RPMI8226 (cell line): ENCODE measurements at regions not wholly inside any gene's neighbourhood (a gene's known extent, or its start where the extent isn't known, plus 50 kb on each side); places are given as distances from the start of the nearest gene placed in this dataset.
A peak's percentile ranks its signal among the peaks of the same experiment; 100 is the strongest.

Experiments
- DNase-seq: peaks from one replicate; pipeline ENCODE4 v3.0.0-alpha.2; 2015

DNA sequence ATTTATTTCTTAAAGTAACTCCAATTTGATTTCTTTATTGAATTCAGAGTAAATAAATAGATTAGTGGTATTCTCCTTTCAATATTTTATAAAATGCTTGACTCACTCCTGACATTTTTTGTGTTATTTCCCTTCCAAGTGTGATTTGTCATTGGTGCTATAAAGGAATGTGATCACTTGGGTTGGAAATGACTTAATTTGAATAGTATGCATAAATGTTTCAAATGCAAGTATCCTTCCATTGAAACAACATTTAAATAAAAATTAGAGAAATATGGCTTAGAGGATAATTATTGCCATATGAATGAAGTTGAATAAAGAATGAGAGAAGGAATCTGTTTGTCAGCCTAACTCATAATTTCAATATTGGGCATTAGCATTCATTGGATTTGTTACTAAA lies 182.7 kb downstream of the PABPC4L start:
- no peak for DNase-seq

DNA sequence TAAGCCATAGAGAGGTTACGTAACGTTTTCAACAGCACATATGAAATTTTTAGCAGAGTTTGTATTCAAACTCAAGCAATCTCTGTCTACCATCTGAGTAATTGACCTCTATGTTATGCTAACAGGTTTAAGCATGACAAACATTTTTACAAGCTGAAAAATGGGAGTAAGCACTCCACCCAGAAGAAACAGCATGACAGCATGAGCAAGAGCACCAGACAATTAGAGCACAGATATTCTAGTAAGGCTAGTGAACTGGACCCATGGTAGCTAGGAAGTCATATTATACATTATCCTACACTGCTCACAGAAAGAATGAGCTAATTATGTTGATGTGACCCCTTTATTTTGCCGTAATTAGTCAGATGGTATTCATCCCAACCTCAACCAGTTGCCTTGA lies 200.5 kb downstream of the PABPC4L start:
- DNase-seq, result no peak

DNA sequence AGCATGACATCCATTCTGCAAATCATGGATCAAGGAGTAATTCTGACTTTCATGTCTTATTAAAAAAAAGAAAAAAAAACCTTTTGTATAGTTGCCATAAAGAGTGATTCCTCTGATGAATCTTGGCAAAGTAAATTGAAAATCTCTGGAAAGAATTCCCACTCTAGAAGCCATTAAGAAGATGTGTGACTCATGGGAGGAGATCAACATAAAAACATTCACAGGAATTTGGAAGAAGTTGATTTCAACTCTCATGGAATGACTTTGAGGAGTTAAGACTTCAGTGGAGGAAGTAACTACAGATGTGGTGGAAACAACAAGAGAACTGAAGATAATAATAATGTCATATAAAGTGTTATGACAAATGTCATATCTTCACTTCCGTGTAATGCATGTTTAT lies 204.2 kb downstream of the PABPC4L start:
- DNase-seq, result no peak

DNA sequence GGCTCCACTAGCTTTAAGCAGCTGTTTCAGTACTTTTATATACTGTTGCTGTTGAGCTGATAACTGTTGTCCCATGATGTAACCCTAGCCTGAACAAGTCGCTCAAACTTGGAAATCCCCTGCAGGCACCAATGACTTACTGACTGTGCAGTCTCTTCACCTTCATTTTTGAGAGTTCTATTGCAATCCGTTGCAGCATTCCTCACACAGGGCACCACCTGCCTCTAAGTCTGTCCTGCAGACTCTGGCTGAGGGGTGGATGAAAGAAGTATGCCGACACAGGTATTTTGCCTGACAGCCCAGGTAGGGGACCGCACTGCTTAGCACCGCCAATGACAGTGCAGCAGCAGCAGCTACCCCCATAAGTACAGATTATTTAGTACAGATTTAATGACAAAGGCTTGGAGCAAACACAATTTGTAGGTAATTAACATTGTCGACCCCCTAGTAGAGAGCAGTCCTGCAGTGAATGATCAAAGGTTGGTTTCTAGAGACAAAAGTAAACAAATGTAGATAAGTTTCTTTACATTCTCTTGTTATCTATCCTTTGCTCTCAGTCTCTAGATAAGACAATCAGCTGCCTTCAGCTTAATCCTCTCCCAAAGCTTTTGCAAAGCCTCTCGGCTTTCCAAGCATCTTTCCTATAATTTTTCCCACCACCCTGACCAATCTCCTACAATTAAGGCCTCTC lies 205.0 kb downstream of the PABPC4L start:
- DNase-seq, result no peak

DNA sequence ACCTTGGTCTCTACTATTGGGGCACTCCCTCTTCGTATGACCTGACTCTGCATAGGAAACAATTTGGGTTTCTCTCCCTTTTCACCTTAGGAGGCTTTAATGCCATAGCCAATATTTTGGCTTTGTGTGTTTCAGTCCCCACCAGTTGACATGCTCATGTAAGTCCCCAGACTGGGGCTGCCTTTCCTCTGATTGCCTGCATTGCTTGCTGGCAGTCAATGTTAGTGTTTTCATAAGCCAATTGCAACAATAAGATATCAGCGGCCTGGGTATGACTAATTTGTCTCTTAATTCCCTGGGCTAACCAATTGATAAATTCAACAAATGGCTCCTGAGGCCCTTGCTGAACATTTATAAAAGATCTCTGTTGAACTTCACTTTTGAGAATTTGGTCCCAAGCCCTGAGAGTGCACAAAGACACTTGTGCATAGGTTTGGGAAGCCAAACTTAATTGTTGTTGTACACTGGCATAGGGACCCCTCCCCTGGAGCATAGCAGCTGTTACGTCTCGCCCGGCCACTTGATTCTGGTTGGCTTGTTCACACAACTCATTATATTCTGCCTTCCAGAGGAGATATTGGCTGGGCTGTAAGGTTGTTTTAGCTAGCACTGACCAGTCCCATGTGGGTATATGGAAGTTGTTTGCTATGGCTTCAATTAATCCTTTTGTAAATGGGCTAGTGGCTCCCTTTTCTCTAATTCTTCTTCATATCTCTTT lies 206.2 kb downstream of the PABPC4L start:
- DNase-seq, result no peak

DNA sequence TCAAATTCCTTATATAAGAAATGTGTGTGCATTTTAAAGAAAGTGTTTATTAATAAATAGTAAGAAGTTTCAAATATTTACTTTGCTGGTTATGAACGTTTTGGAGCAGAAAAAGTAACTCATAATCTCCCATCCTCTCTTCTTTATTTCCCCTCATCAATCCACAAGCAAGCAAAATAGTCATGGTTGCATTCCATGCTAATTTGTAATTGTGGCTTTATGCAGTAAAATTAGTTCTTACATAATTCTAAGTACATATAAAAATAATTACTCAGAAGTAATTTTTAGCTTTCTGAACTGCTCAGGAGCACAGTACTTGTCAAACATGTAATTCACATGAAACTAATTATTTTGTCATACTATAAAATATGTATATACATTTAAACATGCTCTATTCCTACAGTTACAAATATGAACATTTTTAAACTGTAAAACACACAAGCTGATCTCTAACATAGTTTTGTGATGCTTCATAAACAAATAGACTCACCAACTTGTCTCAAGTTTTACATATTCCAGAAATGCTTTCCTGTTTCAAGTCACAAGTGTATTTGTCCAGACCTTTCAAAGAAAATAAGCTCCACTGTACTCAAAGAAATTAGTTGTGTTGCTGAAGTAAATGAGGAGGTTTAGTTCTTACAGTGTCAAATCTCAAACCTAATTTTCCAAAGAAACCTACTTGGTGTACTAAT lies 218.9 kb downstream of the PABPC4L start:
- DNase-seq, result no peak

DNA sequence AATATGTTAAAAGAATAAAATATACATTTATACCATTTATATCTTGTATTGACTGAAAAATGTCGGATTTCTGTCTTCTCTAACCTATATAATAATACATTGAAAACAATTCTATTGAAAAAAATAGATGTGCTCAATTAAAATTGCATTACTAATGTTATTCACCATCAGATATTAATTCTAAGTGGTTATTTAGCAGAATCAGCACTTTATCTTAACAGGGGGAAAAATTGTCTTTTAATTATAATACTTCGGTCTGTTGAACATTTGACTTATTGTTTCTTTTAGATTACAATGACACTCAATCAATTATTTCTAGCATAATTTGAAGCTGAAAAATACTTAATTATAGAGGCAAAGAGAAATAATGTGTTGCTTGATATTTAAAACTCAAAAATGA lies 220.3 kb downstream of the PABPC4L start:
- DNase-seq, result no peak

DNA sequence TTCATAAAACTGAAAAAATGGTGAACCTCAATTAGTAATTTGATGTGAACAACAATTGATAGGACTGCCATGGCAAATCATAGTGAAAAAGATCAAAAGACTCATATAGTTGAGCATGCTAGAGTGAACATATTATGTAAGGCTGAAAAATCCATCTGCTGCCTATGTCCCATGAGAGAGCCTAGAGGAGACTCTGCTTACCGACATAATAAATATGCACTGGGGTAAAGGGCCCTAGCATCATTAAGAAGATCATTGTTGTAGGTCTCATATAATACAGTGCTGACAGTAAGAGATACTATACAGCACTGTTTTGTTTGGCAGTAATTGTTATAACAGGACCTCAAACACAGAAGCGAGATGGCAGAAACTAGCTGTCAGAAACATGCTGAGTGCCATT lies 229.0 kb downstream of the PABPC4L start:
- DNase-seq, result no peak

DNA sequence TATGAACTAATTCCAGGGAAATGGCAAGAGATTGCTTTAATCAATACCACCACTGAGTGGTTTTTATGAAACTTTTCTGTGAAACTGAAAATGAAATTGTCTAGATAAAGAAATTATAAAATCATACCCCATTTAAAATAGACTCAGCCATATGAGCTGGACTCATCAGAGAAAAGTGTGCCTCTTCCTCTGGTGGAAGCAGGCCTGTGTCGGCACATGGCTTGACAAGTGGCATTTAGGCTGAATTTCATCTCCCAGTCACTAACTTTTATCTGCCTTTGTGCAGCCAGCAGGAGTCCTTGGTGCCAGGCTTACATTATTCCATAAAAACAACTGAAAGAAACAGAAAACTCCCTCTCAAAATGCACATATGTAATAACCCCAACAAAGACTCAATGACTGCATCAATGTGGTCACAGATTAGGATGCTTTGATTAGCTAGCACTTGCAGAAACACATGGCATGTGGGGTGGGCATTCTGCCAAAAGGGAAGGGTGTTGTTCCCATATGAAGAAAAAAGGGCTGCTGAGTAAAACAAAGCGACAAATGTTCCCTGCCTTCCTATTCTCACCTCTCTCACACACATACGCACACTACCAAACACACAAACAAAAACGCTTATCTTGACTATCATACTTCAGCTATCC lies 232.3 kb downstream of the PABPC4L start:
- peak; percentile 43 for DNase-seq

DNA sequence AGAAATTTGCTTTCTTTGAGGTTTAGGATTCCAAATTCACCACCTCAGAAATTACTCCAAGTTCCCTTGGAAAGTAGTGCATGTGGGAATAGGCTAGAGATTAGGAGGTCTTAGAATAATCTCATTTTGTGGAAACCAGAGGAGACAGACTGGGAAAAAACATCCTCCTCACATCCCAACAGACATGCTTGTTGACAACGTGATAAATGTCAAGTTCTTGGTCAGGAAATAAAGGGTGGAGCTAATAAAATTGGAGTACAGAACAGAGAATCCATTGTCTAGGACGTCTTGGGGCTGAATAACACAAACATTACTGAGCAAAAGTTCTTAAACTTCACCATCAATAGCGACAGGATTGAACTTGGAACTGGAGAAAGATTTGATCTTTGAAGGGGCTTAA lies 233.4 kb downstream of the PABPC4L start:
- DNase-seq, result no peak

DNA sequence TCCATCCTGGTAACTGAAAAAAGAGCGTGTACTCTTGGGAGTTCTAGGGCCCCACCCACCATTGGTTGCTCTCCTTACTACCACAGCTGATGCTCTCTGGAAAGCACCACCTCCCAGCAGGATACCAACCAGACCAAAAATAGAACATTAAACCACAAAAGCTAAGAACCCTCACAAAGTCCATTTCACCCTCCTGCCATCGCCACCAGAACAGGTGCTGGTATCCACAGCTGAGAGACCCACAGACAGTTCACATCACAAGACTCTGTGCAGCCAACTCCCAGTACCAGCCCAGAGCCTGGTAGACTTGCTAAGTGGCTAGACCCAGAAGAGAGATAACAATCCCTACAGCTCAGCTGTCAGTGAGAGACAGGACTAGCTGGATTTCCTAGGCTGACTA lies 240.6 kb downstream of the PABPC4L start:
- no peak for DNase-seq

DNA sequence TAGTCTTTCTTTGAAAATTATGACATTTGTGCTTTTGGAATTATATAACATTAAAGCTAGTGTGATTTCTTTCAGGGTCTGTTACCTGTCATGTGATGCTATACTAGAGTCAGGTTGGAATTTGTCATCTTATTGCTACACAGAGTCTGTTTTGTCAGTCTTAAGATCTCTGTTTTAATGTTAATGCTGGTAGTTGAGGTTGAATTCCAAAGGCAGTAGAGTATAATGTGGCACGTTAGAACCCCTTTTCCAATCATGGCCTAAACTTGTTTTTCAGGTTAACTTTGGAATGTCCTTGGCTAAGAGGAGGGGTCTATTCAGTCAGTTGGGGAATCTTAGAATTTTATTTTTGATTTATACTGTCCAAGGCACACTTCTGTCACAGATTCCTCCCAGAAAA lies 258.5 kb downstream of the PABPC4L start:
- DNase-seq, result no peak

DNA sequence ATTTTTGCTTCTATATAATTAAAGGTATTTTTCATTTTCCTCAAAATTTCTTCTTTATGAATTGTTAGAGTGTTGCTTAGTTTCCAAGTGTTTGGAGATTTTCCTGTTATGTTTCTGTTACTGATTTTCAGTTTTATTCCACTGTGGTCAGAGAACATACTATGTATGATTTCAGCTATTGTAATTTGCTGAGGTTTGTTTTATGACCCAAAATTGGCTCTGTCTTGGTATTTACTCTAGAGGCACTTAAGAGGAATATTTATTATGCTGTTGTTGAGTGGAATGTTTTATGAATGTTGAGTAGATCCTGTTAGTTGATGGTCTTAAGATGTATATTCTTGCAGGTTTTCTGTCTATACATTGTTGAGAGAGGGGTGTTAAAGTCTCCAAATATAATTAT lies 263.5 kb downstream of the PABPC4L start:
- DNase-seq, result no peak

DNA sequence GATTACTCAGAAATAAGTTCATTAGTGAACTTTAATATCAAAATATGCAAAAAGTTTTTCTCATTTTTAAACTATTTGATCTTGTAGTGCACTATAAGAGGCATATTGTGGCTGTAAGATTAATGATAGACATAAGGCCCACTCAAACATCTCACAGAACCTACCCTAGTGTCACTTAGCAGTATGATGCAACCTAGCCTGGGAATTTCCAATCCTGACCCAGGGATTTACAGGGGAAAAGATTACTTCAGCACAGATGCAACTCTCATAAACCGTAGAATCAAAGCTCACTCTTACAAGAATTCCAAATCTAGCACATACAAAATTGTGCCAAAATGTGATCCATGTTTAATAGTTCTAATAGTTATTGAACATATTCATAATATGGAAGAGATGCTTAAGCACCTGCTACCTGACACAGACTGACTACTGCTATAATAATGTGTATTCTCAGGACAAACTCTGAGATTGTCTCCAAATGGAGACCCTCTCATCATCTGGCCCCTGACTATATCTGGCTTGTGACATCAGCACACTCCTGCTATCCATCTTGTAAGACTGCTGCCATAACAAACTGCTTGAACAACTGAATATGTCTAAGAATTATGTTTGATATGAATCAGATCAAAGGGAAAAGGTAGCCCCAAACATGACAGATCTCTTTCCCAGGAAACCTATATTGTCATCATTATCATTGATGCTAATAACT lies 271.9 kb downstream of the PABPC4L start:
- no peak for DNase-seq

DNA sequence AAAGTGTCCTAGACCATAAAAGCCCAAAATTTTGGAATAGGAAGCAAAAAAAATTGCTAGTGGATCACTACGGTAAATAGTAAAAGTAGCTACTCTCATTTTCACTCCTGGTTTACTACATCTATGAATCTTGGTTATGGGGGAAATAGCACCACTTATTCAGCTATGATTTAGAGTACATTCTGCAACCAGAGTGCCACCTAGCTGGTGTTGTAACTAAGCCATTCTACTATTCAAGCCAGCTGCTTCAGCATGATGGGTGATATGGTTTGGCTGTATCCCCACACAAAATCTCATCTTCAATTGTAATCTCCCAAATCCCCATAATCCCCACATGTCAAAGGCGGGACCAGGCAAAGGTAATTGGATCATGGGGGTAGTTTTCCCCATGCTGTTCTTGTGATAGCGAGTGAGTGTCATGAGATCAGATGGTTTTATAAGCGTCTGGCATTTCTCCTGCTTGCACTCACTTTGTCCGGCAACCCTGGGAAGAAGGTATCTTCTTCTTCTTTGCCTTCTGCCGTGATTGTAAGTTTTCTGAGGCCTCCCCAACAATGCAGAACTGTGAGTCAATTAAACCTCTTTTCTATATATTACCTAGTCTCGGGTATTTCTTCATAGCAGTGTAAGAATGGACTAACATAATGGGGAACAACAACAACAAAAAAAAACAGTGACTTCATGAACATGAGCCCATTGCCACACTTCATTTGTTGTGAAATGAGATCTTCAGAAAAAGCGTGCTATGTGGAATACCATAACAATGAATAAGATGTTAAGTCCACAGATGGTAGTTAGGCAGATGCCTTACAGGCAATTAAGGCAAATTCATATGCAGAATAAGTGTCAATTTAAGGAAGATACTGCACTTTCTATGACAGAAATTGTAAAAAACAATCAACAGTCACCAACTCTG lies 280.1 kb downstream of the PABPC4L start:
- no peak for DNase-seq

DNA sequence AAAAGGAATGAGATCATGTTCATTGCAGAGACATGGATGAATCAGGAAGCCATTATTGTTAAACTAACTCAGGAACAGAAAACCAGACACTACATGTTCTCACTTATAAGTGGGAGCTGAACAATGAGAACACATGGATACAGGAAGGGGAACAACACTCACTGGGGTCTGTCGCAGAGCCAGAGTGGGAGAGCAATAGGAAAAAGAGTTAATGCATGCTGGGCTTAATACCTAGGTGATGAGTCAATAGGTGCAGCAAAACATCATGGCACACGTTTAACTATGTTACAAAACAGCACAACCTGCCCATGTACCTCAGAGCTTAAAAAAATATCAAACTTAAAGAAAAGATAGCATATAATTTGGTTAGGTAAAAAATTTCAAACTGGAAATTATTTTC lies 281.4 kb downstream of the PABPC4L start:
- no peak for DNase-seq

DNA sequence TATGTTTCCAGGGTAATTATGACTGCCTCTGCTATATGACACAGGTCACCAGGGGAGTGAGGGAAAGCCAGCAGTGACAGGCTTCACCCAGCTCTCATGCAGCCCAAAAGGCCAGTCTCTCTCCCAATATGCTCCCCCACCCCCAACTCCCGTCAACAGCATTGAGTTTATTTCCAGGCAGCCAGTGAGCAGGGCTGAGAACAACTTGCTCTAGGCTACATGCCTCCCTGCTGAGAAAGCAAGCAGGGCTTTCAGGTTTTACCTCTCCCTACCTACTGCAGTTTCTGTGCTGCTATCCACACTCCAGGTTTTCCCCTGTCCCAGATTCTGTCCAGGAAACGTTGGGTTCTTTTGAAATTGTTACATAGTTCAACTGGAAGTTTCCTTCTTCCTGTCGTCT lies 291.4 kb downstream of the PABPC4L start:
- no peak for DNase-seq

DNA sequence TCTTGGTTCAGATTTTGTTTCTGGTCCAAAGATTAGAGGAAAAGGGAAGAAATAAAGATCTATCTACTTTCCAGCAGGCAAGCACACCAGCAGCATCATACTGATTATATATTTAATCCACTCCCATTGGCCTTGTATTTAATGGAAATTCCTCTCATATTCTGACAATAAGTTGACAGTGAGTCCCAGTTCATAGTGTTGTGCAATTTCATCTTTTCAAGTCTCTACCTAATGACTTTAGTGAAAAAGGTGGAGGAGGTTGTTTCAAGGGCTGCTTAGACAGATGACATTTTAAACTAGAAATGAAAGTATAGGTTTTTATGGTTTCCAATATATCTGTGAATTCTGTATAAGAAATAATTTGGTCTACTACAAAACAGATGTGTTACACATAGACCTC lies 298.6 kb downstream of the PABPC4L start:
- DNase-seq, result no peak

DNA sequence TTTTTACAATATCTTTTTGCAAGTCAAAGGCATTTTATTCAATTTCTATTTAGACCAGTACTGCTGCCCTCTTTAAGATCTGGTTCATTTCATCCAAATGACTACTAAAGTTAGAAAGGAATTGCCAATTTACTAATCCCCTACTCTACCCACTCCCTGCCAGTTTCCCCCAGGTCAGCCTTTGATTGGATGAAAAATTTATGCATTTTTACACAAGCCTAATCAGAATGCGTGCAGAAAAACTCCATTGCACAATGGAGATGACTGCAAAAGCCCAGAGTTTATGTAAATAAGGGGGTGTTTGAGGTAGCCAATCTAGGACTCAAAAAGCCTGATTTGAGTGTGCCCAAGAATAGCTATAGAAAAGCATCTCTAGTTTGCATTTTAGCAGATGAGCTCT lies 310.6 kb downstream of the PABPC4L start:
- no peak for DNase-seq

DNA sequence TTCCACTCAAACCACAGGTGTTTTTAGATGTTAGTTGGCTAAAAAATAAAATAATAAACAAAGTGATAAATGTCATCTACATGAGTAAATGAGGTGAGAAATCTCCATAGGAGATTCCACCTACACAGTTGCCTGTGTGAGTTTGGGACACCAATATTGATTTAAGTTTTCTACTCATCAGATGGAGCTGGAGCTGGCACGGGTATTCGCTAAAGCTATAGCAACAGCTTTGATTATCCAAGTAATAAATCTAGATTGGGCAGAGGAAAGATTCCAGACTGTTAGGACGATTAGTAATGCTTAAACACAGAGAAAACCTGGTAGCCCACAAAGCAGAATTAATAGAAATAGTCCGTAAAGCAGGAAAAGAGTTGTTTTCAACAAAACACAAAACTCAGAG lies 313.9 kb downstream of the PABPC4L start:
- no peak for DNase-seq

DNA sequence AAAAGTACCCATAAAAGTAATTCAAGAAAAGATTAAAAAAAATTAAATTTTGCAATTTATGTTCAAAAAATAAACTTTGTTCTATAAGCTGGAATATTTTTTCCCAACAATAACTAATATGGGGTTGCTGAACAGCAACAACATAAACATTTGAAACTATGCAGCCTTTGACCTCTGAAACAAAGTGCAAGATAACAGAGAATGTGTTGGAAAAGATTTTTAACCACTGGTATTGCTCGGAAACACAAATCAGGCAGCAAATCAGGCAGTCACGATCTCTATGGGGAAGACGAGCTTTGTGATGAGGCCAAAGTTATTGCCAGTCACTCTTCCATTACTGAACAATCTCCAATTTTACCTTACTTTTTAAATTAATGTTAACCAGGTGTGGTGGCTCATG lies 332.1 kb downstream of the PABPC4L start:
- DNase-seq, result no peak

DNA sequence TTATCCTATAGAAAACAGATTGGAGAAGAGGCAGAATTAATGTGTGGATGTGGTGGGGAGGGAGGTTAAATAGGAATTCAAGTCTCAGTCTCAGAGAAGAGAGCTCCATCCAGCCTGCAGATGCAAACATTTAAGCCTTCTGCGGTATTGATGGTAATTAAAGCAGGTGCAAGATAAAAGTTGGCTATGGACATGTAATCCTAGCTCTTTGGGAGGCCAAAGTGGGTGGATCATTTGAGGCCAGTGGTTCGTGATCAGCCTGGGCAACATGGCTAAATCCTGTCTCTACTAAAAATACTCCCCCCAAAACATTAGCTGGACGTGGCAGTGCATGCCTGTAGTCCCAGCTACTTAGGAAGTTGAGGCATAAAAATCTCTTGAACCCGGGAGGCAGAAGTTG lies 332.7 kb downstream of the PABPC4L start:
- no peak for DNase-seq
